GM18519 (cell line): ENCODE measurements at regions not wholly inside any gene's neighbourhood (a gene's known extent, or its start where the extent isn't known, plus 50 kb on each side); places are given as distances from the start of the nearest gene placed in this dataset.

ENCODE experiments used
- ATAC-seq: cut with Tn5 transposase; IDR thresholded peaks from one replicate; pipeline ENCODE4 v1.9.1; 2021; ENCODE audit warnings: mild to moderate bottlenecking, moderate library complexity; ENCODE audit not compliant: unreplicated experiment, low FRiP score

DNA sequence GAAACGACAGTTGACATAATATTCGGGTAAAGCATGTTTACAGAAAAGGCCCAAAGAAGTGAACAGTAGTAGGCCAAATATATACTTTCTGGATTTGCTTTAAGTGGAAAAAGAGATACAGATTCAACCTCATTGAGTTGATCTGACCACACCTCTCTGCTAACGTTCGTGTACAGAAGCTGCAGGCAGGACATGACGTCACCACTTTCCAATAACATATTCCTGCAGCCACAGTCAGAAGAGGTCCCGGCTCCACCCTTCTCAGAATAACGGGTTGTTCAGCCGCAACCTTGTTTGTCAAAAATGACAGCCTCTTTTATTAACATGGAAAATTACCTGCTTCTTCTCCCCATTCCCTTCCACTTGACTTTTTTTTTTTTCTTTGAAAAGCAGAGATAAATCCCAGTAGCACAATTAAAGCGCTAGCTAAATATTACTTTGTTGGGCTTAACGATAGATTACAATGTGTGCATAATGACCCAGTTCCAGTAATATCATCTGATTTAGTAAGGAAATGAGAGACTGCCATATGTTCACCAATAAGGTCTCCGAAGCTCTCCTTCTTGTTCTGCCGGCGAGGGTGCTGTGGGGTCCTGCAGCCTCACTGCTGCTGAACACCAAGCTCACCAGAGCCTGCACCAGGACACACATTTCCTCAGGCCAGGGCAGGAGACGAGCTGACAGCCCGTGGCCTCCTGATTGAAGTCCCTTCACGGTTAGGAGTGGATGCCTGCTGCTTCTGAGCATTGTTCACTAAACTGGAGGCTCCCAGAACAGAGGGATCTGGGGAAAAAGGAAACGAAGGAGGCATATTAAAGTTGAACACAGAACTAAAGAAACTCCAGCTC is 451.0 kb upstream of the SALL3 start:
- no peak for ATAC-seq

DNA sequence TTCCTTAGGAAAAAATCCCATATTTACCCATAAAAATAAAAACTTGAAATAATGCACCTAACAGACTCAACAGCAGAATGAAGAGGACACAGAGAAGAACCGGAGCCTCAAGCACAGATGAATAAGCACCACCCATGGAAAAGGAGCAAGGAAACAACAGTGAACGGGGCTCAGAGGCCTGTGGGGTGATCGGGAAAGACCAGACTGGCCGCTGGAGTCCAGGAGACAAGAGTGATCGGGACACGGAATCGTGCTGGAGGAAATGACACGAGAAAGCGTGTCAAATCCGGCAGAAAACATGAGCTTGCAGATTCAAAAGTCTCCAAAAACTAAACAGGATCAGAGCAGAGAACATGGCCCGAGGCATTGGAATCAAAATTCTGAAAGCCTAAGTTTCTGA is 448.0 kb upstream of the SALL3 start:
- ATAC-seq: no peak

DNA sequence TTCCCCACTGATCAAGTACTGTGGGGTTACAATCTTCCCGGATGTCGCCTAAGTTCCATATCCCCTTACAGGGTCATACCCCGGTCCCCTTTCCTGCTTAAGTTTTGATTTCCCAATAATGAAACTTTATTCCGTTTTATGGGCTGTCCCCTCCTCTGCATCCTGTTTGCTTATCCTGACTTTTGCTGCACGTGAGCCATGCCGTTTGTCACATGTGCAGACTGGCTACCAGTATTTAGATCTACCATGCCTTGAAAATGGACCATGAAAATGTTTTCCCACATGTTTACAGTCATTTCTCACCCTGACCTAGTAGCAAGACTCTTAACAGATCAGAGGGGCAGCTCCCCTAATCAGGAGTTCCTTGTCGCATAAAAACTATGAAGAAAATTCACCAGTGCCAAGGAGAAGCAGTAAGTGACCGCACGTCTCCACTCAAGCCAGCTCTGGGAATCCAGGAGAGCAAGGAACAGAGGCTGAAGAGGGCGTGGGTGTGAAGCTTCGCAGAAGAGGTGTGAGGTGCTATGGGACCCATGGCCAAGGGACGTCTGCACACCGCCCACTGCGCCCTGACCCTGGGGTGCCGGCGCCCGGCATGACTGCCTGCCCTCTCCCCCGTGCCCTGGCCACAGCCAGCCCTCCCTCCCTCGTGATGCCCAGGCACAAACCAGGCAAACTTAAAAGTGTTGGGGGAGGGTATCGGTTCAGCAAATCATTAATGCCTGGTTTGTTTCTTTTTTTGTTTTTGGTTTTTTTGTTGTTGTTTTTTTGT is 440.8 kb upstream of the SALL3 start:
- ATAC-seq: no peak

DNA sequence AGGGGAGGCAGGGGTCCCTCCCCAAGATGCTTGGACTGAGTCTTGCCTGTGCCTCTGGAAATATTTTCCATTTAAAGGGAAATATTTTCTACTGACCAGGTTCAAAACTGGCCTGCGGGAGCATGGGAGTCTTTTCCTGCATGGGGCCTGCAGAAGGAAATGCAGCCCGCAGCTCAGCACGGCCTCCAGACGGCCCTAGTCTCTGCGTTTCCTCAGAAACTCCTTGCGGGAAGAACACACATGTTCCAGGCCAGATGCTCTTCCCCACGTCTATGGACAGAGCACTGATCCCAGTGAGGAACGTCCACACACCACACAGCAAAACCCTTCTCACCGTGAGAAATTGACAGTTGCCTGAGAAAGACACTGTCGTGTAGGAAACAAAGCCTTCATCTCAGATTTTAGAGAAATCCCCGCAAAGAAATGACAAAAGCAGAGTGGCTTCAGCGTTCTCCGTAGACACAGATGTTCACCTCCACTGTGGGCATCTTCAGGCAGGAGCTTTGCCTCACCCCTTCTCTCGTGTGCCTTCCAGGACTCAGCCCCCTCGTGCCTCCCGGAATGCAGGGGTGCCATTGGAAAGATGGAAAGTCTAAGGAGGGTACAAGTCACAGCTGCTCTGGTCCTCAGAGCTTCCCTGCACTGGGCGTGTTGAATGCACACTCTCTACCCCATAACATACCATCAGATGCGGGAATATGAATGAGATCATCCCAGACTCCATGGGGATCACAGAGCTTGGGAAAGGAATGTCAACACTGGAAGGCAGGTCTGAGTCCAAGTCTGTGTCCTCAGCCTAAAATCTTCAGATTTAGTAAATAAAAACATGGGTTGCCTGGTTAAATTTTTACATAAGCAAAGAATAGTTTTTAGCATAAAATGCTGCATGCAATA is 438.7 kb upstream of the SALL3 start:
- ATAC-seq: no peak

DNA sequence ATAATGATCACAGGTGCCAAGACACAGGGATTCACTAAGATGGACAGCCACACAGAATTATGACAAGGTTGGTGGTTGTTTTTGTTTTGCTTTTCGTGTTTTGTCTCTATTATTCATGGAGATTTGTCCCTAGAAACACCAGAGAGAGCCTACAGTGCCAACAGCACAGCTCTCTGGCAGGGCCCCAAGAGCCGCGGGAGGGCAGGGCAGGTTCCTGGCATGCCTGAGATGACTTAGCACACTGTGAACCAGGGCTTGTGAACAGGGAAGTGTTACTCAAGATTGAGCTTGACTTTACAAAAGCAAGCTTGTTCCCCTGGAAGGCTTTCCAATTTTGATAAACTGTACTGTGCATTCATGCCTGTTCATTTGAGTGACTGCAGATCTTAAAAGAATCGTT is 437.4 kb upstream of the SALL3 start:
- ATAC-seq: no peak

DNA sequence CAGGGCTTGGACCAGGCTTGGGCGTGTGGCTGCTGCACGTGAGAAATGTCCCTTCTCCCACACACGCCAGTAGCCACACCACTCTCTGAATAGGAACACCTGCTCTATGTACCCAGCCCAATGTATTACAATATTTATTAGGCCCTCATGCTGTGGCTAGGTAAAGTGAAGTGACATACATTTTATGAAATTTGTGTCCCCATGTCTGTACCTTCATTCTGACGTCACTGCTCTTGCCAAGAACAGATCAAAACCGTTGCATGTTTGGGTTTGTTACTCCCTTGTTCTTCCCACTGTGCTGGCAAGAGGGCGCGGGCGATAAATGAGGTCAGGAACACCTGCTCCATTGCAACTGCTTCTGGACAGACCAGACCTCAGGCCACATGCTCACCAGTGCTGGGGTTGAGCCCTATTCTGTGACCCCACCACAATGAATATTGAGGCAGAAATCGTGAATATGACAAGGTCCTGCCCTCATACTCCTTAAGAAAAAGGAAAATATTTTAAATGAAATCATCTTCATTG is 436.4 kb upstream of the SALL3 start:
- no peak for ATAC-seq

DNA sequence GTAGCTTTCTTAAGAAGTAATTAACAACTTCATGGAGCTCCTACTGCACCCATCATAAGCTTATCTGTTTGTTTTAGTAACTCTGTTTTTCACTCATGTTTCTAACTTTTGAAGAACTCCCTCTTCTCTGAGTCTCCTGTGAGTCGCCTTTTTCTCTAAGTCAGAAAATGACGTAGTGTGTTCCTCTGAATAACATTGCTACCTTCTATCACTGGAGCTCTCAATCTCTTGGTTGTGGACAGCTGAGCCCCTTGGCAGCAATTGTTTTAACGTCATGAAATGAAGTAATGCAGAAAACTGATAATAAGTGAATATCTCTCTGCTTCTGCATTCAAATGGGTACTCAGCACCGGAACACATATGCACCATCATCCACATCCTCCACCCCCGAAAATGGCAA is 433.3 kb upstream of the SALL3 start:
- no peak for ATAC-seq

DNA sequence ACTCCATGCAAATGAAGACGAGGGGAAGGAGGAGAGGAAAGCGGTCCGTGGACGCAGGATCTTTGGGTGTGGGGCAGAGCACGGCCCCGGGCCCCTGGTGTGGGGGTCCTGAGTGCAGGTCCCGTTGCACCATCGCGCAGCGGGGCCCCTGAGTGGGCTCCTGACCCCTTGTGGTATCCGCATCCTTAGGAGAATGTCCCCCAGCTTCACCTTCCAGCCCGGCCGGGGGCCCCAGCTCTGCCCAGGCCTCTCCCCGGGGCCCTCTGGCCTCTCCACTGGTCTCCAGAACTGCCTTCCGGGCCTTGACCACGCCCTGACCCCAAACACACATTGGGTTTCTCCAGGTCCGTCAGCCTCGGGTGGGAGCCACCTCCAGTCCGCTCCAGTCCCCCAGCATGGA is 431.8 kb upstream of the SALL3 start:
- no peak for ATAC-seq

DNA sequence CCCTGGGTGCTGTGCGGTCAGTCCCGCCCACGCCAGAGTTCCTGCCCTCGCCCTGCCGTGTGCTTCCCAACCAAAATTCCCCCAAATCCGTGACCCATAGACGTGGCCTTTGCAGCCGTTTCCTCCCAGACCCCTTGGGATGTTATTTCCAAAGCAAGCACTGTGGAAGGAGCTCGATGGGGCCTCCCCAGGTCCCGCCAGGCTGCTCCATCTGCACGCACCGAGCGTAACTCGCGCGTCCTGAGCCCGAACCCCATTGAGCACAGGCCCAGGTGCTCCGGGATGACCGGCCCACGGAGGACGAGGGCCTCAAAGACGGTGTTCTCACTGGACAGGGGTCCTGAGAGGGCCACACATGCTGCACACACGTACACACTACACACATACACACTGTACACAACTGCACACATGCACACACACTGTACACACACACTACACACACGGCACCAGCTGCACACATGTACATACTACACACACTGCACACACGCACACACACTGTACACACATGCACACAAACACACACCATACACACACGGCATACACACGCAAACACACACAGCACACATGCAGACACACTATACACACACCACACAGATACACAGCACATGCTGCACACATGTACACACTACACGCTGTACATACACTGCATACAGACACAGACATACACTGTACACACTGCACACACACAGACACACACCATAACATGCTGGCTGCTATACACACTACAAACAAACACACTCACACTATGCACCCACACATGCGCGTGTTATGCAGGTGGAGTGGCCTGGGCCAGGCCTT is 431.2 kb upstream of the SALL3 start:
- no peak for ATAC-seq

DNA sequence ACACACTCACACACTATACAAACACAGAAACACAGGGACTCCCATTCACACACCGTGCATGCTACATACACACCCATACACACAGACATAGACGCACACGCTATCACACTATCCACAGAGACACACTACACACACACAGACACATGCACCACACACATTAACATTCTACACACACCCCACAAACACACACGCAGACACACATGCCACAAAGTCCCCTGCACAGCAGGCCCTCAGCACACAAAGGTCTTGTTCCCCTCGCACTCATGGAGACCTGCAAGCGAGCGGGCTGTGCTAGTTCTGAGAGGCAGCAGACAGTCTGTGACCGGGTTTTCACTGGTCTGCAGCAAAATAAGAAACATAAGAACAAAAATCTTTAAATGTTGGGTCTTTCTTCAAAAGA is 429.6 kb upstream of the SALL3 start:
- no peak for ATAC-seq

DNA sequence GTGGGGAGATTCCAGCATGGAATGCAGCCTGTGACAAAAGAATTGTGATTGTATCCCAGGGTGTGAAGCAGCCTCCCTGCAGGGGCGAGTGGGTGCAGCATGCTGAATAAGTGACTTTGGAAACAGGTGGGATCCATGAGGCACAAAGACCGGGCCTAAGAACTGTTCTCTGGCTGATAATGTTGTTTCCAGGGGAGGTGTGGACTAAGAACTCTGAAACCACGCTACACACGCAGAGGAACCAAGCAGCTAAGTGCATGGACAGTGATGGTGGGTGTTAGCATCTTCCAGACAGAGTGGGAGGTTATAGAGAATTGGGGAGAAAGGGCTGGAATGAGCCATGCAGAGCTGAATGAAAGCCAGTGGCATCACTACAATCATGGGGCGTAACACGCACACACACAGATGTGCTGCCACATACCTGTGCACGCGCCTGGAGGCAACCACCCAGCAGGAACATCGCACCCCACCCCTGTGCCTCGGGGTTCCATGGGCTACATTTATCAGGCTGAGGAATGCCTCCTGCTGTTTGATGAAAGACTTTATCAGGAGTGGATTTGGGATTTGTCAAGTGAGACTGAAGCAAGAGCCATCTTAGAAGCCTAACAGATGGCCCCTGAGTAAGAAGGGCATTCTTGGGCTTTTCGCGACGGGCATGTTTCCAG is 424.5 kb upstream of the SALL3 start:
- ATAC-seq: no peak

DNA sequence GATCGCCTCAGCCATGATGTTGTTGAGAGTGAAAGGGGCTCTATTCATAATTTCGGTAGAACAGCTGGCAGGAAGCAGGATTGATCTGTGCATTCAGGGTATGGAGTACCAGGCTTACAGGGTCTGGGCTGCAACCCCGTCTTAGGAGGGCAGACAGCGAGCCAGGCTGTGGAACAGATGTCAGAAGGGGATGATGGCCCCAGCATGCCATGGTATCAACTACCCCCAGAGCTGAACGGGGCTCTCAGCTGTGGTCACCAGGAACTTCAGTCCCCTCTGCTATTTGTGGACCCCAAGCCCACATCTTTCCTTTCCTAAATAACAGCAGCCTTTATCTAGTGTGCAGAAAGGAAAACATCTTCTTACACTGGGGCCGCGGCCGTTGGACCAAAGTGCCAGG is 422.2 kb upstream of the SALL3 start:
- no peak for ATAC-seq

DNA sequence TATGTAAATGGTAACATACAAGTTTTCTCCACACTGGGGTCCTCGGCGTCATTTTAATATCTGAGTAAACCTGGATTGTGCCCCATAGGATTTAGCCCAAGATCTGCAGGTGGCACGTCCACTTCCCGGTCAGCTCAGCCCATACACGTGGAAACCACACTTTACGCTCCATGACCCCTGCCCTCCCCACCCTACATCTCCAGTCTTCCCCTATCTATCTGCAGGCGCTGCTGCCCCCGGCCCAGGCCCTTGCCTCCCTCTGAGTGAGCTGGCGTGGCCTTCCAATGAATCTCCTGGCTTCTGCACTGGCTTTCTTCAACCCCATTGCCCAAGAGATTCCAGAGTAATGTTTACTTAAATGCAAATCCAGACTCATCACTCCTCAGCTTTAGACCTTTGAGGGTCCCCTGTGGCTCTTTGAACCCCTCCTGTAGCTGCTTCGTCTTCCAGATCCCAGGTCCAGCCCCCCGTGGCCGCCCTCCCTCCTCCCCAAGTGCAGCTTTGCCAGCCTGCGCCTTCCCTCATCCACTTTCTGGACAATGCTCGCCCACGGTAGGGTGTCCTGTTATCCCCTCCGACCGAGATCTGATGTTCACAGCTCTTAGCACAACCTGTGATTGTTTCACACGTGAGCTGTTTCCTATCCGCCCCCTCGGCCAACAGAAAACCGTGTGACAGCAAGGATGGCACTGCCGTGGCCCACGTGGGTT is 421.4 kb upstream of the SALL3 start:
- ATAC-seq: no peak

DNA sequence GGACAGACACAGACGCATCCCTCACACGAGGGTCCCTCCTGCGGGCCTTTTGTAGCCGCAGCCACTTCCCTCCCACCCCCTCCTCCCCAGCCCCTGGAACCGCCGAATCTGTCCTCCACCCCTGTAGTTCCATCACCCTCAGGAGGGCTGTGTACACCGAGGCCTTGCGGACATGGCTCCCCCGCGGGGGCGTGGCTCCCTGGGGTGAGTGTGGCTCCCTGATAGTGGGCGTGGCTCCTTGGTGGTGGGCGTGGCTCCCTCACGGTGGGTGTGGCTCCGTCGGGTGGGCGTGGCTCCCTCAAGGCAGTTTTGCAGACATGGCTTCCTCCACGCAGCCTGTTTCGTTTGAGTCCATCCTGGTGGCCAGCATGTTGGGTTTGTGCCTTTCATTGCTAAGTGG is 420.7 kb upstream of the SALL3 start:
- ATAC-seq: no peak

DNA sequence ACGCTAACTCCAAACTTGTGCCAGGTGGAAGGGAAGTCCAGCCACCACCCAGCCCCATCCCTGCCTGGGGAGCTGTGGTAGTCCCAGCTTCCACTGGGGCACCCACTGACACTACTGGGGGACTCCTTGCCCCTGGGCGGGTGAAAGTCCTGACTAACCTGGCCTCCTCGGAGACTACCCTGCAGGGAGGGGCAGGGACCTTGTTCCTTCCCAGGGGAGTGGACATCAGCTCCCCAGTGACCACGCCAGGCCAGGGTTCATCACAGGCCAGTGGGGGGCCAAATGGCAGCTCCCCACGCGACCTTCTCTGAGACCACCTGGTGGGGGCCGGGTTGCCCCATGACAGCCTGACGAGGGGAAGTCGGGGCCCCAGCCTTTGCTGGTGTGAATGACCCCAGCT is 420.0 kb upstream of the SALL3 start:
- no peak for ATAC-seq

DNA sequence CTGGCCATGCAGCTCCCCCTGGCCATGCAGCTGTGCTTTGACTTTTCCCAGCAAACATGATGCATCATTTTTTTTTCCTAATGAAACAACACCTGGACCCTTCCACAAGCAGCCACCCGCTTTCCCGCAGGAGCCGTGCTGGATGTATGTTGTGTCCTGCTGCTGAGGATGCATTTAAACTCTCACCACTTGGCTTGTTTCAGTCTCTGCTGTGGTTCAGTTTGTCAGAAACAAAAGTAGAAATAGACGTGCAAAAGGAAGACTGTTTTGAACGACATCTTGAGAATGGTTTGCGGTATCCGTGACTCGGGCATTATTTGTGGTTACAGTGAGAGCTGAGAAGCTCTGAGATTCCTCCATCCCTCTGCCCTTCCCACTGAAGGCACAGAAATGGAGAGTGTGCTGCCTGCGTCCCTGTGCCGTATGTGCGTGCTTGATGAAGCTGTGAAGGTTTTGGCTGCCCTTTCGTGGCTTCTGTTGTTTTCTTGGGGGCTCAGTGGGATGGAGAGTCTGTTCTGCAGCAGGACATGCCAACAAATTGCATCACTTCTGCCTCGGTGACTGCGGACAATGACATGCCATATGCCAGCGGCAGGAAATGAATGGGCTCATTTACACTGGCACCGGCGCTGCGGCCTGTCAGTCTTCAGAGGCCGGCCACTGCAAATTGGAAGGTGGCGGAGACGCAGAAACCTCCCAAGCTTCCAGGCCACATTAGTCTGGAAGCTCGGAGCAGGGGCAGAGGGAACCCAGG is 417.7 kb upstream of the SALL3 start:
- ATAC-seq: no peak

DNA sequence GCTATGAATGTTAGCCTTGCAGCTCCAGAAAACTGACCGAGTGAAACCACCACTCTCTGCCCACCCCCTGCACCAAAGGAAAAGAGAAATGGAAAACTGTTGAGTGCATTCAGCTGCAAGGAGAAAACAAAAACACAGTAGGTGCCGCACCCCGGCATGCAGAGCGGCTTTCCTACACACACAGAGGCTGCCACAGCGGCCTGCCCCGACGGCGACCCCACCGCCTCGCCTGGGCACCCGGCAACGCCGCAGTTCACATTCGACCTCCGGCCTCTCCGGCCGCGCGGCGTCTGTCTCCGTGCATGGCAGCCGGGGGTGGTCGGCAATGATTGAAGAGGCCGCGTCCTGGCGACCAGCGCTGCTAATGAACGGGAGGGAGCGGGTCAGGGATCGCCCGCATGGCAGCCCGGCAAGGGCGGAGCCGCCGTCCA is 417.1 kb upstream of the SALL3 start:
- no peak for ATAC-seq

DNA sequence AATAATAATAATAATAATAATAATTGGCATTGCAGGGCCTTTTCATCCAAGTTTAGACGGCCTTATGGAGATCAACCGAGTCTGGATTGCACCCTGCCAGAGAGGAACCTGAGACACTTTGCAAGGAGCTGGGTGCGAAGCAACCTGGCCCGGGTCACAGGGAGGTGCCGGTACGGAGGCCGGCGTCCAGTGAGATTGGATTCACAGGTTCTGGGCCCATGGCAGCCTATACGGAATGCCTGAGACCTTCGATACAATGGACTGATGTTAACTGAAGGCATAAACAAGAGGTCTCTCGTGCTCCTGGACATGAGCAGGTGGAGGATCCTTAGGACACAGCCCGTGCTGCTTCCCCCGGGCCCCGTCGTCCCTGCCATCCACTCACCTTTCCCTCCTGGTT is 416.5 kb upstream of the SALL3 start:
- no peak for ATAC-seq
